SK-N-SH treated with all-trans-retinoic acid at 6 μM for 48 hours (cell line): ENCODE measurements at regions not wholly inside any gene's neighbourhood (a gene's known extent, or its start where the extent isn't known, plus 50 kb on each side); places are given as distances from the start of the nearest gene placed in this dataset.

Experiments used
- ATAC-seq: fragments of 200-7000 bp; cut with Tn5 transposase; 3 replicates; pipeline ENCODE4 v1.9.1; 2020; ENCODE audit warnings: mild to moderate bottlenecking, moderate library complexity
- ARNTL ChIP-seq: fragments of 450-650 bp; formaldehyde crosslinking; IDR thresholded peaks from 2 replicates; pipeline ENCODE4 v1.5.0; 2020; ENCODE audit warnings: low read depth, mild to moderate bottlenecking, moderate library complexity, borderline replicate concordance
- BACH2 ChIP-seq: fragments of 250-450 bp; sonication (Bioruptor Pico); IDR thresholded peaks from 2 replicates; pipeline ENCODE4 v1.9.0; 2021; ENCODE audit warnings: mild to moderate bottlenecking, borderline replicate concordance
- CREB5 ChIP-seq: fragments of 250-450 bp; sonication (Bioruptor Pico); IDR thresholded peaks from 2 replicates; pipeline ENCODE4 v1.5.1; 2020; ENCODE audit warnings: low read depth, mild to moderate bottlenecking, moderate library complexity
- CSDC2 ChIP-seq: fragments of 250-450 bp; sonication (Bioruptor Pico); IDR thresholded peaks from 2 replicates; pipeline ENCODE4 v1.5.0; 2020; ENCODE audit warnings: mild to moderate bottlenecking, moderate library complexity
- CSRNP3 ChIP-seq: fragments of 250-450 bp; sonication (Bioruptor Pico); IDR thresholded peaks from 2 replicates; pipeline ENCODE4 v1.5.1; 2021; ENCODE audit warnings: mild to moderate bottlenecking, moderate library complexity
- ESRRG ChIP-seq: fragments of 250-450 bp; sonication (Bioruptor Pico); IDR thresholded peaks from 2 replicates; pipeline ENCODE4 v1.6.1; 2021; ENCODE audit warnings: mild to moderate bottlenecking
- OSR1 ChIP-seq: fragments of 250-450 bp; sonication (Bioruptor Pico); IDR thresholded peaks from 2 replicates; pipeline ENCODE4 v1.8.0; 2022; ENCODE audit warnings: moderate library complexity, mild to moderate bottlenecking, inconsistent platforms
- PATZ1 ChIP-seq: fragments of 250-450 bp; sonication (Bioruptor Pico); IDR thresholded peaks from 2 replicates; pipeline ENCODE4 v1.8.0; 2020; ENCODE audit warnings: mild to moderate bottlenecking, moderate library complexity, borderline replicate concordance
- POU6F1 ChIP-seq: fragments of 250-450 bp; sonication (Bioruptor Pico); IDR thresholded peaks from 2 replicates; pipeline ENCODE4 v1.8.0; 2021; ENCODE audit warnings: low read depth, mild to moderate bottlenecking, moderate library complexity, borderline replicate concordance
- RARB ChIP-seq: fragments of 250-450 bp; sonication (Bioruptor Pico); IDR thresholded peaks from 2 replicates; pipeline ENCODE4 v1.8.0; 2021; ENCODE audit warnings: mild to moderate bottlenecking, moderate library complexity
- TCF4 ChIP-seq: fragments of 250-450 bp; sonication (Bioruptor Pico); IDR thresholded peaks from 2 replicates; pipeline ENCODE4 v1.8.0; 2021; ENCODE audit warnings: mild to moderate bottlenecking, moderate library complexity, borderline replicate concordance
- TOX ChIP-seq: fragments of 250-450 bp; sonication (Bioruptor Pico); IDR thresholded peaks from 2 replicates; pipeline ENCODE4 v1.8.0; 2021; ENCODE audit warnings: mild to moderate bottlenecking, moderate library complexity, borderline replicate concordance
- TSHZ2 ChIP-seq: fragments of 250-450 bp; sonication (Bioruptor Pico); IDR thresholded peaks from 2 replicates; pipeline ENCODE4 v1.5.0; 2020; ENCODE audit warnings: mild to moderate bottlenecking, moderate library complexity
- ZC3H10 ChIP-seq: fragments of 250-450 bp; sonication (Bioruptor Pico); IDR thresholded peaks from 2 replicates; pipeline ENCODE4 v1.5.1; 2021; ENCODE audit warnings: mild to moderate bottlenecking, moderate library complexity
- ZFP3 ChIP-seq: fragments of 250-450 bp; sonication (Bioruptor Pico); IDR thresholded peaks from 2 replicates; pipeline ENCODE4 v1.5.0; 2020; ENCODE audit warnings: mild to moderate bottlenecking, moderate library complexity
- ZNF565 ChIP-seq: fragments of 450-650 bp; formaldehyde crosslinking; conservative IDR thresholded peaks from 2 replicates; pipeline ENCODE4 v1.5.0; 2020; ENCODE audit warnings: low read depth, mild to moderate bottlenecking, moderate library complexity
- ZNF70 ChIP-seq: fragments of 450-650 bp; formaldehyde crosslinking; IDR thresholded peaks from 2 replicates; pipeline ENCODE4 v1.5.0; 2020; ENCODE audit warnings: mild to moderate bottlenecking, moderate library complexity
- ZNF8 ChIP-seq: fragments of 450-650 bp; formaldehyde crosslinking; IDR thresholded peaks from 2 replicates; pipeline ENCODE4 v1.5.0; 2020; ENCODE audit warnings: mild to moderate bottlenecking, moderate library complexity

GRCh38 chr7:81468526-81468925, 301.3 kb downstream of the HGF start:
- TF ChIP-seq ARNTL (CRISPR knock-in tag) (no peak), CSDC2 (CRISPR knock-in tag) (no peak)
- TF ChIP-seq, all 23 proteins: peak for 0
- no peak for ATAC-seq

- no peak for ATAC-seq
- TF ChIP-seq ZC3H10 (CRISPR knock-in tag), result no peak
- no peak for TF ChIP-seq CSRNP3 (CRISPR knock-in tag)
- no peak for TF ChIP-seq CREB5 (CRISPR knock-in tag)
- TF ChIP-seq TSHZ2, result no peak
- no peak for TF ChIP-seq BACH2 (CRISPR knock-in tag)
- no peak for TF ChIP-seq TOX (CRISPR knock-in tag)
- TF ChIP-seq TCF4 (CRISPR knock-in tag), result no peak
- no peak for TF ChIP-seq ZNF8 (CRISPR knock-in tag)
- TF ChIP-seq OSR1 (CRISPR knock-in tag), result no peak
- TF ChIP-seq ARNTL (CRISPR knock-in tag), result no peak
- no peak for TF ChIP-seq ZNF565 (CRISPR knock-in tag)
- no peak for TF ChIP-seq ZNF70 (CRISPR knock-in tag)
- no peak for TF ChIP-seq RARB (CRISPR knock-in tag)
- TF ChIP-seq PATZ1 (CRISPR knock-in tag), result no peak
- TF ChIP-seq ESRRG, result no peak
Measured at GRCh38 chr7:81467964-81468363, 301.9 kb downstream of the HGF start.

- no peak for TF ChIP-seq POU6F1
- TF ChIP-seq CREB5 (CRISPR knock-in tag), result no peak
- no peak for TF ChIP-seq ZFP3 (CRISPR knock-in tag)
- no peak for TF ChIP-seq CSRNP3 (CRISPR knock-in tag)
- no peak for TF ChIP-seq ESRRG
- no peak for ATAC-seq
Measured at GRCh38 chr7:81462672-81463071, 307.2 kb downstream of the HGF start.
